ENCODE measurements at regions not wholly inside any gene's neighbourhood (a gene's known extent, or its start where the extent isn't known, plus 50 kb on each side); places are given as distances from the start of the nearest gene placed in this dataset.

- TF ChIP-seq SETDB1 (CRISPR knock-in tag; IDR thresholded peaks at IDR 0.05; ENCODE audit: borderline replicate concordance) (no peak), ZBTB34 (CRISPR knock-in tag; IDR thresholded peaks at IDR 0.05) (no peak), MTA3 (CRISPR knock-in tag; IDR thresholded peaks at IDR 0.05) (no peak), REST (IDR thresholded peaks at IDR 0.05; ENCODE audit: borderline replicate concordance in 1 of 2, low read depth in 1 of 2, low read length in 2 of 2) (no peak), CREM (IDR thresholded peaks at IDR 0.05) (no peak), CREM (CRISPR knock-in tag; IDR thresholded peaks at IDR 0.05) (no peak), ZBTB10 (CRISPR knock-in tag; IDR thresholded peaks at IDR 0.05; ENCODE audit: borderline replicate concordance) (no peak)
These were observed 237.0 kb upstream of the CEP162 start for GRCh38 chr6:84464471-84464870.
